Fibroblast of the conjunctiva (primary cell): ENCODE measurements at regions not wholly inside any gene's neighbourhood (a gene's known extent, or its start where the extent isn't known, plus 50 kb on each side); places are given as distances from the start of the nearest gene placed in this dataset.

Experiments
- DNase-seq: peaks from one replicate; pipeline ENCODE4 v3.0.0-alpha.2; 2010; ENCODE audit warnings: low read depth

DNA sequence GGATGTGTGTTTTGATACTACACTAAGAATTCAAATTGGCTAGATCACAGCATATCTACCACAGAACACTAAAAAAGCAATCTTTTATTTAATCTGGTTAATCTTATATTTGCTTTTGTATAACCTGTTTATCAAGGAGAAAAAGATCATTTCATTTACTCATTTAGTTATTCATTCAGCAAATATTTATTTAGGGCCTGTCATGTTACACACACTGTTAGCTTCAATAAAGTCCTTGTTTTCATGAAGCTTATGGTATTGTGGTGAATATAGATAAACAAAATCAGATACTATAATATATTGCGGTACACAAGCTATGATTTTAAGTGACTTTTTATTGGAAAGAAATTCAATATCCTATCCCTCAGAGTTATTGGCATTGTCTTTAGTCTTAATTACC lies 350.8 kb downstream of the LRFN5 start:
- DNase-seq: no peak
